GM21526 (cell line): ENCODE measurements at regions not wholly inside any gene's neighbourhood (a gene's known extent, or its start where the extent isn't known, plus 50 kb on each side); places are given as distances from the start of the nearest gene placed in this dataset.
"Not testable (repeated sequence)": the region's sequence is repeated elsewhere in the genome, so short reads cannot be mapped to it uniquely, and the experiment has no call there.

ENCODE experiments used
- ATAC-seq: cut with Tn5 transposase; IDR thresholded peaks from one replicate; pipeline ENCODE4 v1.9.1; 2021; ENCODE audit warnings: moderate library complexity; ENCODE audit not compliant: unreplicated experiment, low FRiP score

GRCh38 chr6:9089724-9090123 is 654.4 kb upstream of the SLC35B3 start:
- ATAC-seq: no peak

GRCh38 chr6:9087470-9087869 is 652.1 kb upstream of the SLC35B3 start:
- ATAC-seq: no peak

- ATAC-seq: no peak
Measured at GRCh38 chr6:9086331-9086730, 651.0 kb upstream of the SLC35B3 start.

GRCh38 chr6:9085709-9086070 is 650.3 kb upstream of the SLC35B3 start:
- no peak for ATAC-seq

DNA sequence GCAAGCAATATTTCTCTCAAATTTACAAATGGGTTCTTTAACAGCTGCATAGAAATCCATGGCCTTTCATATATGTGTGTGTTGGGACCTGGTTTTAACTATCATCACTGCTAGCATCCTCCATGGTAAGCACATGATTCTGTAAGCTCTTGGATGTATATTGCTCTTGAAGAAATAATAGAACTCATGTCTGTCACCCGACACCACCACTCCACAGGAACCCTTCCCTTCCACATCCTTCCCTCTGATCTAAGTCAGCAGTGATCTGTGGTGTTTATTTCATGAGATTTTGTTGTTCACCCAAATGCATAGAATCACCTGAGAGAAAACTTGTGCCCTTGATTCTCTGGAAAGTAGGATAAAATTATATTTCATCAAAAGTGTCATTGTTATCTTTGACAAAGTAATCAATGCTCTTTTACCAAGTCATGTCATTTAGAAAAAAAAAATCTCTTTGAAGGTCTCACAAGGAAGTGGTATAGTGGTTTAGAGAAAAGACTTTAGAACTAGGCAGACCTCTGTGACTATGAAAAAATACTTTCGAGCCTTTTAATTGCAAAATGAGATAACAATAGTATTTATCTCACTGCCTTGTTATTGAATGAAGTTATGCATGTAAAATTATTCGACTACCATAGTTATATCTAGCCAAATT is 649.8 kb upstream of the SLC35B3 start:
- no peak for ATAC-seq

DNA sequence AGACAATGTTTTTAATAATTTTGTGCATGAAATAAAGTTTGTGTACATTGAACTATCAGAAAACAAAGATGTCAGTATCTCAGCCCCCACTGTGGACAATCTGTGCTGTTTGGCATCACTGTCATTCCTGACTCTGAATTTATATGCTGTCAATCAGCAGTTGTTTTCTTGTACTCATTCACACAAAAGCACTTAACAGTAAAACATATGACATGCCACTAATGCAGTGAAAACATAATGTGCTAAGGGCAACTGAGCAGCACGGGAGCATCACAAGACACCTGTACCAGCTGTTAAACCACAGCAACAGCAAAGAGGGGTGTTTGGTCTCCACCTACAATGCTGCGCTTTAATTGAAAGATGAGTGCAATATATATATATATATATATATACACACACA is 647.8 kb upstream of the SLC35B3 start:
- no peak for ATAC-seq

DNA sequence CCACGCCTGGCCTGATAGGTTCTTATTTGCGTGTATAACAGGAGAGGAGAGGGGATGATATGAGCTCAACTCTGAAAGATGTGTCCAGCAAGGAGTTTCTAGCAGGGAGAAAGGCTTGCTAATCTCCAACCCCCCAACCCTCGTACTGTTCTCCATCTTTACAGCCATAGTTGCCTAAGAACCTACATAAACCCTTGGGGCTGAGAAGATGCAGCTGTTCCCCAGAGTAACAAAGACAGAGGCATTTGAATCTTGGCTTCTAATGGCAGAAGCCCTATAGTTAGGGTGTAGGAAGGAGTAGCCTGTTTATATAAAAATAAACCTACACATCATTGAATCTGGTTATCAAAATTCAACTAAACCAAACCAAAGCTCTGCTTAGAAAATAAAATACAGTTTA is 631.4 kb upstream of the SLC35B3 start:
- ATAC-seq: no peak

DNA sequence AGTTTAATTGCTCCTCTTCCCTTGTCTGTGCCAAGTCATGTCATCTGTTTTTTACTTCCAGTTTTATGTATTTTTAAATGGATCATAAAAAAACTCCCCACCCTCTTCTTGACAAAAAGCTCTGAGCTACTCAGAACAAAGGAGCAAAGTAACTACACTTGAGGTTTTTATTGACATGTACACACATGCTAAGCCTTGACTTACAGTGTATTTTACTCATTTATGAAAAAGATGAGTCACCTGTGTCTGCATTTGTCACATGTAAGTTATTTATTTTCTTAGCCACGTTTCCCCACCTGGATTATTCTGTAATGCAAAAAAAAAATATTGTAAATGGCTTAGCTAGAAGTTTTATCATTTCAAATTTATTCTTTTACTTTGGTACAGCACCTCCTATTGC is 628.8 kb upstream of the SLC35B3 start:
- no peak for ATAC-seq

DNA sequence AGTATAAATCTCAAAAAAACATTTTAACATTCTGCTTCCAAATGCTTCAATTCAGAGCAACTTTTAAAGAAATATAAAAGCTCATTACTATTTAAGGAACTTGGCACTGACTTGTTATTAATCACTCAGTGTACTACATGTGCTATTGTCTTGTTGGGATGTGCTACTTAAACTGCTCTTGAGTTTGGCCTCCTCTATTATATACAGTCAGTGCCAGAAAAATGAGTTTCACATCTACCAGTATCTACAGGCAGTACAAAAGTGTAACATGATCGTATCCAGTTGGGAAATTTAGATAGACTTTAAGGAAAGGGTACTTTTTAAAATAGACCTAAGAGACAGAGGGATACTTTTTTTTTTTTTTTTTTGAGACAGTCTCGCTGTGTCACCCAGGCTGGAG is 627.3 kb upstream of the SLC35B3 start:
- ATAC-seq: no peak

GRCh38 chr6:9057937-9058336 is 622.6 kb upstream of the SLC35B3 start:
- no peak for ATAC-seq

DNA sequence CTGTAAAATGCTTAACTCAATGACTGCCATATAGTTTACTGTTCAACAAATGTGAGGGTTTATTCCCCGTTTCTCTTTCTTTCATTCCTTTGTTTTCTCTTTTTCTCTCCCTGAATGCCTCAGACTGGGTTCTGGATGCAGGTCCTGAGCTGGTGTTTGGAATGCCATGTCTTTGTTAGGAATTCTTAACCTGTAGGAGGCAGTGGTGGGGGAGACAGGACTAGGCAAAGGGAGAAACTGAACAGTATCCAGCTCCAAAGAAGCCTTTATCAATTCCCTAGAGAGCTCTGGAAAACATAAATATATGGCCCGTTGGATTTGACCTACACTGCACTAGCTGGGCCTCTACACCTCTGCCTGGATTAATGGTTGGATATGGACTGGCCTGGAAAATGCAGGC is 621.2 kb upstream of the SLC35B3 start:
- no peak for ATAC-seq

DNA sequence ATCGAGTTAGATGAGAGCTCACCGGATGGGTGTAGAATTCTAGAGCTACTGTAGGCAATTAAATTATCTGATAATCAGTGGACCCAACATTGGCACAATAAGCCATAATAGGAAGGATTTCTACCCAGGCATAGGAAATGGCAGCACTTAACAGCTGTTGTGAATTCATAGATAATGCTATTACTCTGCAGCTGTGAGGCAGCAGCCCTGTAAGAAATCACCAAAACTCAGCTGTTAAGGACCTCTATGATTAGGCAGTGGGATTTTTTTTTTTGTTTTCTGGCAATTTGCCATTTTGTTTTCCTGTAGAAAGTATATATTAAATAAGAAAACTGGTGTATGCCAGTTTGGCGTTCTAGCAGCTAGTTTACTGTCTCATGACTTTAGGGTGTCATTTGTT is 609.1 kb upstream of the SLC35B3 start:
- no peak for ATAC-seq

DNA sequence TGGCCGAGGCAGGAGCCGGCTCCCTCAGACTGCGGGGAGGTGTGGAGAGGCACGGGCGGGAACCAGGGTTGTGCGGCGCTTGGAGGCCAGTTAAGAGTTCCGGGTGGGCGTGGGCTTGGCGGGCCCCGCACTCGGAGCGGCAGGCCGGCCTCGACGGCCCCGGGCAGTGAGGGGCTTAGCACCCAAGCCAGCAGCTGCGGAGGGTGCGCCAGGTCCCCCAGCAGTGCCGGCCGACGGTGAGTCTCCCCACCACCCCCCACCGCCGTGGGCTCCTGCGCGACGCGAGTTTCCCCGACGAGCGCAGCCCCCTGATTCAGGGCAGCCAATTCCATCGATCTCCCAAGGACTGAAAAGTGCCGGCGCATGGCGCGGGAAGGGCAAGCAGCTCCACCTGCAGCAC is 605.4 kb upstream of the SLC35B3 start:
- ATAC-seq: no peak

DNA sequence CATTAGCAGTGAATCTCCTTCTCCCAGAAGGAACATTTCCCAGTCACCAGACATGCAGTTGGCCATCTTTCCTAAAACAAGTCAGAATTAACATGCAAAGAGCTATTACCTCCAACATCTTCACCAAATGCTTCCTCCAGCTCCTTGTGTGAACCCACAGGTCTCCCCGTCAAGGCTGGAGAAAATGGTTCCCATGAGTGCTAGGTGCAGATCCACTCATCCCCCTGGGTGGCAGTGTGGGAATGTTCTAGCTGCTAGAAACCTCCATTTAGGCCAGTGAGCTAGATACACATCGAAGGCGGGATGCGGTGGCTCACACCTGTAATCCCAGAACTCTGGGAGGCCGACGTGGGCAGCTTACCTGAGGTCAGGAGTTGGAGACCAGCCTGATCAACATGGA is 603.9 kb upstream of the SLC35B3 start:
- ATAC-seq: no peak

DNA sequence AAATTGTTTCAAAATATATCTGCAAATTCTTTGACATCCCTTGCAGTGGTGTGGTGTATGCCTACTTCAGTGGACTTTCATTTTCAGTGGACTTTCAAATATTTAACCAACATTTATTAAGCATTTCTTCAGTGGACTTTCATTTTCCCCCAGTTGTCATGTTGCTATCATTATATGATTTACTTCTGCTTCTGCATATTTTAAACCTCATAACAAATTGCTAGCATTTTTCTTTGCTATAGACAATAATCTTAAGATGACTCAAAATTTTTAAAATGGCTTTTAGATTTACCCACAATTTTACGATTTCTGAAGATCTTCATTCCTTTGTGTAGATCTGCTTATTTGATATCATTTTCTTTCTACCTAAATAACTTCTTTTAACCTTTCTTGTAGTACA is 592.7 kb upstream of the SLC35B3 start:
- no peak for ATAC-seq

DNA sequence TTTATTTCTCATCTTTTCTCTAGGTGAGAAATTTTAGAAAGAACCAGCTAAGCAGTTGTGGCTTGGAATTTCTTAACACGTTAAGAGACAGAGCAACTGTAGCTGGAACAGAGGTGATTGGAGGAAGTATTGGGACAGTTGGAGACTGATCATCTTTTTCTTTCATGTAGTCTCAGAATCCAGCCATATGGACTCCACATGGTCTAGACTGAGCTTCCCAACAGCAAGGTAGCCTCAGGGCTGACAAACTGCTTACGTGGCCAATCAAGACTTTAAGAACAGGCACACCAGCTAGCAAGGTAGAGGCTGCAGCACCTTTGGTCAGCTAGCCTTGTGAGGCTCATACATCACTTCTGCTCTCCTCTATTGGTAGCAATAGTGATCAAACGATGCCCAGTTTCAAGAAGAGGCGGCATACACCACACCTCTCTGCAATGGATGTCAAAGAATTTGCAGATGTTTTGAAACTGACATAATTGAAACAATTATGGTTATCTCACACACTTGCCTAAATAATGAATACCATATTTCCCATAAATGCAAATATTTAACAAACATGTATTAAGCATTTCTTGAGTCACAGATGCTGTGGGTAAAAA is 590.5 kb upstream of the SLC35B3 start:
- no peak for ATAC-seq

DNA sequence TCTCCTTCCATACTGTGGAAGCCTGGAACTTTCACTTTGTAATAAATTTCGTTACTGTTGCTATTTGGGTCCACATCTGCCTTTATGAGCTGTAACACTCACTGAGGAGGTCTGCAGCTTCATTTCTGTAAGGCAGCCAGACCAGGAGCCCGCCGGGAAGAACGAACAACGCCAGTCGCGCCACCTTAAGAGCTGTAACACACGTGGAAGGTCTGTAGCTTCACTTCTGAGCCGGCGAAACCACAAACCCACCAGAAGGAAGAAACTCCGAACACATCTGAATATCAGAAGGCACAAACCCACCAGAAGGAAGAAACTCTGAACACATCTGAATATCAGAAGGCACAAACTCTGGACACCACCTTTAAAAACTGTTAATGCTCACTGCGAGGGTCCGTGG is 589.9 kb upstream of the SLC35B3 start:
- no peak for ATAC-seq

DNA sequence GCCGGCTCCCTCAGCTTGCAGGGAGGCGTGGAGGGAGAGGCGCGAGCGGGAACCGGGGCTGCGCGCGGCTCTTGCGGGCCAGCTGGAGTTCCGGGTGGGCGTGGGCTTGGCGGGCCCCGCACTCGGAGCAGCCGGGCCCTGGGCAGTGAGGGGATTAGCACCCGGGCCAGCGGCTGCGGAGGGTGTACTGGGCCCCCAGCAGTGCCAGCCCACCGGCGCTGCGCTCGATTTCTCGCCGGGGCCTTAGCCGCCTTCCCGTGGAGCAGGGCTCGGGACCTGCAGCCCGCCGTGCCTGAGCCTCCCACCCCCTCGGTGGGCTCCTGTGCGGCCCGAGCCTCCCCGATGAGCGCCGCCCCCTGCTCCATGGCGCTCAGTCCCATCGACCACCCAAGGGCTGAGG is 588.9 kb upstream of the SLC35B3 start:
- not testable (repeated sequence) for ATAC-seq

- ATAC-seq: no peak
Measured at GRCh38 chr6:9020001-9020400, 584.7 kb upstream of the SLC35B3 start.

GRCh38 chr6:9009931-9010330 is 574.6 kb upstream of the SLC35B3 start:
- ATAC-seq: no peak

GRCh38 chr6:9007027-9007426 is 571.7 kb upstream of the SLC35B3 start:
- ATAC-seq: no peak

GRCh38 chr6:9002833-9003232 is 567.5 kb upstream of the SLC35B3 start:
- ATAC-seq: no peak

DNA sequence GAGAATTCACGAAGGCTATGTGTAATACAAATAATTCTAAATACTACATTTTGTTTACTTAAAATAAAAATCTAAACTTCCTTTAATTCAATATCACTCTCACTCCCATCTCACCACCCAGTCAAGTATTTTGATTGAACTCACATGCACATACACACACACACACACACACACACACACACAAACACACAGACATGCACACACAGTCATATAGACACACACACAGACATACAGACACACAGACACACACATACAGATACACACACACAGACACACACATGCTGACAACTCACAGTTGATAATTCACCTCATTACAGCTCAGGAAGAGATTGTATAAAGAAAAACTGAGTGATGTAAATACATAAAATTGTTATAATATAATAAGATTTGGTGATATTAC is 559.8 kb upstream of the SLC35B3 start:
- no peak for ATAC-seq
